ENCODE measurements at regions not wholly inside any gene's neighbourhood (a gene's known extent, or its start where the extent isn't known, plus 50 kb on each side); places are given as distances from the start of the nearest gene placed in this dataset.

DNA sequence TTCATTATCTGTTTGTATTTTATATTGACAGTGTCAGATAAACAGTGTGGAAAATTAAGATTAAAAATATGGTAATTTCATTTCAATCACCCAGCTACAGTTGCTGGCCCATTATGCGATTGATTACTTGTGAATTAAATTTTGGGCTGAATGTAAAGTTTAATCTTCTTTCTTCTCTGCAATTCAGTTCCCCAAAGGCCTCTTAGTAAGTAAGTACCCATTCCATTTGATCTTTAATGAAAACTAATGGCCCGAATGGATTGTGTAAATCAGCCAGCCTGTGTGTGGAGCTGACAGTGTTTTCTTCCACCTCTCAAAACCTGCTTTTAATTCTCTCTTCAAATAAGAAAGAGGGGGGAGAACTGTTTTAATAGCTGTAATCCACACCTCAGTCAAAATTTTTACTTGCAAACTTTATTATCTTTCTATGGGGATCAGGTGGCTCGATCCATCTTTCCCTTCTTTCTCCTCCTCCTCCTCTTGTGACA, 307.1 kb downstream of the IL20RB start:
- Mint-ChIP-seq H3K9me3 (ENCODE audit: low read depth) (no peaks in the 10 kb centered on the region), H3K27ac (no peak overlapping the region), H3K36me3 (ENCODE audit: insufficient read depth) (no peaks in the 10 kb centered on the region), H3K4me3 (ENCODE audit: low read depth) (no peak overlapping the region), H3K27me3 (peaks cover 54% of the 10 kb centered on the region), H3K4me1 (ENCODE audit: low read depth) (peaks cover 18% of the 10 kb centered on the region)
- TF ChIP-seq CTCF (IDR thresholded peaks at IDR 0.05; ENCODE audit: unreplicated experiment), result no peak
- DNase-seq (ENCODE audit: low spot score, unreplicated experiment), result no peak

GRCh38 chr3:137282871-137283270, 325.1 kb downstream of the IL20RB start:
- H3K27me3 Mint-ChIP-seq, result peaks cover 26% of the 10 kb centered on the region
- H3K4me1 Mint-ChIP-seq (ENCODE audit: low read depth), result no peaks in the 10 kb centered on the region
- no peak overlapping the region for H3K4me3 Mint-ChIP-seq (ENCODE audit: low read depth)
- TF ChIP-seq CTCF (IDR thresholded peaks at IDR 0.05; ENCODE audit: unreplicated experiment), result no peak
- H3K36me3 Mint-ChIP-seq (ENCODE audit: insufficient read depth), result no peaks in the 10 kb centered on the region
- H3K9me3 Mint-ChIP-seq (ENCODE audit: low read depth), result no peaks in the 10 kb centered on the region
- DNase-seq (ENCODE audit: low spot score, unreplicated experiment), result no peak
- no peak overlapping the region for H3K27ac Mint-ChIP-seq

- H3K27me3 Mint-ChIP-seq, result peaks cover 26% of the 10 kb centered on the region
- no peak for DNase-seq (ENCODE audit: low spot score, unreplicated experiment)
- H3K27ac Mint-ChIP-seq, result no peak overlapping the region
- no peaks in the 10 kb centered on the region for H3K36me3 Mint-ChIP-seq (ENCODE audit: insufficient read depth)
- no peaks in the 10 kb centered on the region for H3K9me3 Mint-ChIP-seq (ENCODE audit: low read depth)
- no peaks in the 10 kb centered on the region for H3K4me1 Mint-ChIP-seq (ENCODE audit: low read depth)
- no peak for TF ChIP-seq CTCF (IDR thresholded peaks at IDR 0.05; ENCODE audit: unreplicated experiment)
- H3K4me3 Mint-ChIP-seq (ENCODE audit: low read depth), result no peak overlapping the region
Observed at GRCh38 chr3:137285924-137286323, 328.1 kb downstream of the IL20RB start.

DNA sequence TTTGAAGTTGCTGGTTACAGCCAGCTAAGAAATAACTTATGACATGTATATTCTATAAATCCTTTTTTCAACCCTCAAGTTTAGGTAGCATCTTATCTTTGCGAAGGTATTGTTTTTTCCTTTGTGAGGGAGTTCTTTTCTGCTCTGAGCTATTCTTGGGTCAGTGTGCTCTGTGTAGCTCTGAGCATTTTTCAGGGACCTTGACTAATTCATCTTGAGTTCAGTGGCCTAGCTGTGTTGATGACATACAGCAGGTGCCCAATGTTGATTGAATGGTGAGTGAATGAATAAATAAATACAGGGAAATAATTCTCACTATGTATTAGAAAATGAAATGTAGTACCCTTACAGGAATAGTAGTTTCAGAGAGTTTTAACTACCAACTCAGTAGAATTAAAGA, 335.3 kb downstream of the IL20RB start:
- H3K4me1 Mint-ChIP-seq (ENCODE audit: low read depth), result peaks cover 9% of the 10 kb centered on the region
- no peak for DNase-seq (ENCODE audit: low spot score, unreplicated experiment)
- H3K27ac Mint-ChIP-seq, result no peak overlapping the region
- no peaks in the 10 kb centered on the region for H3K36me3 Mint-ChIP-seq (ENCODE audit: insufficient read depth)
- H3K4me3 Mint-ChIP-seq (ENCODE audit: low read depth), result no peak overlapping the region
- no peak for TF ChIP-seq CTCF (IDR thresholded peaks at IDR 0.05; ENCODE audit: unreplicated experiment)
- H3K9me3 Mint-ChIP-seq (ENCODE audit: low read depth), result no peaks in the 10 kb centered on the region
- H3K27me3 Mint-ChIP-seq, result peaks cover 35% of the 10 kb centered on the region

DNA sequence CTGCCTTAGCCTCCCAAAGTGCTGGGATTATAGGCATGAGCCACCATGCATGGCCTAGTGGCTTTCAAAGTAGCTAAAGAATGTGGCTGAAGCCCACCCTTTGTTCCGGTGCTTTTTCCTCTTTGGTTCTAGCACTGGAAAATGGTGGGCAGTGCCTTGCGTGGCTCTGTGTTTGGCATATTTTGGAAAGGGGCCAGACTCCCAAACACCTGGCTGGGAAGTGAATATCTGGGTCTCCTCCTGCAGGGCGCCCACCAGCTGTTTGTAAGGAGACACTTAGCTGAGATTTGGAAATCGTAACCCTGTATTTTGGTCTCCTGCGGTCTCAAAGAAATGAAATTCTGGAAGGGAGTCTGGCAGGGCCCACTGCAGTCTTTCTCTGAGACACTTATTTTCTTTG, 336.4 kb downstream of the IL20RB start:
- no peak for TF ChIP-seq CTCF (IDR thresholded peaks at IDR 0.05; ENCODE audit: unreplicated experiment)
- Mint-ChIP-seq H3K4me1 (ENCODE audit: low read depth) (peaks cover 9% of the 10 kb centered on the region), H3K27ac (no peak overlapping the region), H3K9me3 (ENCODE audit: low read depth) (no peaks in the 10 kb centered on the region), H3K4me3 (ENCODE audit: low read depth) (no peak overlapping the region), H3K36me3 (ENCODE audit: insufficient read depth) (no peaks in the 10 kb centered on the region), H3K27me3 (peaks cover 35% of the 10 kb centered on the region)
- DNase-seq (ENCODE audit: low spot score, unreplicated experiment), result no peak
